GM23338 (cell line): ENCODE measurements at regions not wholly inside any gene's neighbourhood (a gene's known extent, or its start where the extent isn't known, plus 50 kb on each side); places are given as distances from the start of the nearest gene placed in this dataset.

ENCODE experiments used
- ATAC-seq: fragments of 200-7000 bp; cut with Tn5 transposase; 3 replicates; pipeline ENCODE4 v1.9.1; 2020
- DNase-seq: peaks from one replicate; pipeline ENCODE4 v3.0.0-alpha.2; 2015; ENCODE audit warnings: low spot score
- H2AFZ ChIP-seq: fragments of 200-600 bp; sonication (generic); 2 replicates; pipeline ENCODE4 v1.8.0; 2016; ENCODE audit warnings: antibody characterized with exemption, mild to moderate bottlenecking, moderate library complexity
- H3F3A ChIP-seq: fragments of 200-600 bp; sonication (generic); replicated peaks from 2 replicates; pipeline ENCODE4 v1.8.0; 2017; ENCODE audit warnings: antibody characterized with exemption, mixed run types, low read depth
- H3K27ac ChIP-seq: fragments of 200-600 bp; sonication (generic); 2 replicates; pipeline ENCODE4 v1.6.1; 2016; ENCODE audit warnings: low read depth
- H3K27me3 ChIP-seq: fragments of 200-600 bp; sonication (generic); 2 replicates; pipeline ENCODE4 v1.8.0; 2016; ENCODE audit warnings: mild to moderate bottlenecking, mixed run types, moderate library complexity; ENCODE audit not compliant: insufficient read depth
- H3K36me3 ChIP-seq: fragments of 200-600 bp; sonication (generic); 2 replicates; pipeline ENCODE4 v1.8.0; 2016; ENCODE audit warnings: mild to moderate bottlenecking; ENCODE audit not compliant: insufficient read depth
- H3K4me1 ChIP-seq: fragments of 200-600 bp; sonication (generic); 2 replicates; pipeline ENCODE4 v1.8.0; 2016; ENCODE audit warnings: mild to moderate bottlenecking, moderate library complexity; ENCODE audit not compliant: insufficient read depth
- H3K4me2 ChIP-seq: fragments of 200-600 bp; sonication (generic); 2 replicates; pipeline ENCODE4 v1.7.1; 2017; ENCODE audit warnings: mixed run types
- H3K4me3 ChIP-seq: fragments of 200-600 bp; sonication (generic); 2 replicates; pipeline ENCODE4 v1.6.1; 2016; ENCODE audit warnings: mixed run types
- H3K79me2 ChIP-seq: fragments of 200-600 bp; sonication (generic); replicated peaks from 2 replicates; pipeline ENCODE4 v1.8.0; 2017; ENCODE audit warnings: mild to moderate bottlenecking; ENCODE audit not compliant: insufficient read depth
- H3K9me2 ChIP-seq: fragments of 200-600 bp; sonication (generic); 2 replicates; pipeline ENCODE4 v1.8.0; 2017; ENCODE audit not compliant: insufficient read depth
- H4K20me1 ChIP-seq: fragments of 200-600 bp; sonication (generic); replicated peaks from 2 replicates; pipeline ENCODE4 v1.8.0; 2017; ENCODE audit warnings: mild to moderate bottlenecking; ENCODE audit not compliant: insufficient read depth
- H3K27ac Mint-ChIP-seq: 2 replicates; pipeline ENCODE4 v1.8.0; 2020; ENCODE audit warnings: inconsistent platforms, mild to moderate bottlenecking, moderate library complexity, mixed read lengths
- H3K27me3 Mint-ChIP-seq: 3 replicates; pipeline ENCODE4 v1.8.0; 2022; ENCODE audit warnings: low read depth, mild to moderate bottlenecking, moderate library complexity, mixed read lengths, inconsistent platforms; ENCODE audit not compliant: insufficient read depth, poor library complexity
- H3K36me3 Mint-ChIP-seq: 3 replicates; pipeline ENCODE4 v1.8.0; 2021; ENCODE audit warnings: low read depth, mild to moderate bottlenecking, inconsistent platforms, moderate library complexity, mixed read lengths
- H3K4me1 Mint-ChIP-seq: 3 replicates; pipeline ENCODE4 v1.8.0; 2020; ENCODE audit warnings: mild to moderate bottlenecking, inconsistent platforms, mixed read lengths
- H3K4me3 Mint-ChIP-seq: 3 replicates; pipeline ENCODE4 v1.8.0; 2021; ENCODE audit warnings: moderate library complexity, mild to moderate bottlenecking, inconsistent platforms, mixed read lengths
- H3K9me3 Mint-ChIP-seq: 3 replicates; pipeline ENCODE4 v1.8.0; 2020; ENCODE audit warnings: moderate library complexity, mild to moderate bottlenecking, inconsistent platforms, mixed read lengths
- EZH2phosphoT487 ChIP-seq: fragments of 200-600 bp; sonication (generic); IDR thresholded peaks from one replicate; pipeline ENCODE4 v1.8.1; 2018; ENCODE audit warnings: antibody characterized with exemption; ENCODE audit not compliant: unreplicated experiment
- NANOG ChIP-seq: IDR thresholded peaks from 2 replicates; pipeline ENCODE4 v1.6.1; 2016; ENCODE audit warnings: antibody characterized with exemption, borderline replicate concordance
- POLR2AphosphoS5 ChIP-seq: IDR thresholded peaks from 2 replicates; pipeline ENCODE4 v1.6.1; 2016; ENCODE audit warnings: antibody characterized with exemption, low read depth
- TF ChIP-seq, protein P1 (sequence below): fragments of 250-450 bp; sonication (Bioruptor Pico); IDR thresholded peaks from 2 replicates; pipeline ENCODE4 v1.5.0; 2020; ENCODE audit warnings: mild to moderate bottlenecking, moderate library complexity
- TF ChIP-seq, protein P2 (sequence below): IDR thresholded peaks from 2 replicates; pipeline ENCODE4 v1.6.1; 2016; ENCODE audit warnings: antibody characterized with exemption

DNA sequence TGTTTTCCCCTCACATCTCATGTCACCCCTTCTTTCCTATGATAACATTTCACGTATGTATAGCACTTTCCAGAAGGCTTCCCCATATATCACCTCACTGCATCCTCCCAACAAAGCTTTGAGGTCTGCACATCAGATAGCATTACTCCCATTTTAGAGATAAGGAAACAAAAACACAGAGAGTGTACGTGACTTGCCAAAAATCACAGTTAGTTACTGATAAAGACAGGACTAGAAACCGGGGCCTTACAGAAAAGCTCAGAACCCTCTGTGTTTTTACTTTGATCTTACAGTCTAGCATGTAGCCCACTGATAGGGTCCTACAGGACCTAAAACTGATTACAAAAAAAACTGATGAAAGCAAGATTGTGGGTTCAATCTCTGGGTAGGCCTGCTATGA lies 202.9 kb upstream of the CDKN3 start (continued):
- no peak for TF ChIP-seq NANOG
- TF ChIP-seq EZH2phosphoT487, result no peak

DNA sequence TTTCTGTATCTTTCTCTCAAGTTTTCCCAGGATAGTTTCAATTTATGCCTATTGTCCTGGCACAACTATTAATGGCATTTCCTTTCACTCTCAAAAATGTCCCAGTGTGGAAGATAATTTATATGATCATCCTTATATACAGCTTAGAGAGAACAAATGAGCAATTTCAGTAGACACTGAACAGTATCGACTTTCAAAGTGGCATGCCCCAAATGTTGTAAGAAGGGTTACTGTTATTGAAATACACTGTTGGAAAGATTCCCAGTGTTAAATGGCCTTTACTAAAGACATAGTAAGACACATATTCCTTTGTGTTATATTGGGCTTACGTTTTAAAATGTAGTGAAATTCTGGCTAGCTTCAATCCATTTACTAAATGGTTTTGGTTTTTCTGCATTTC lies 202.3 kb upstream of the CDKN3 start:
- Histone ChIP-seq H3K79me2 (no peaks in the 10 kb centered on the region), H3K4me1 (peaks cover 4% of the 10 kb centered on the region; the same call in 1 of the 2 replicates), H3K36me3 (no peaks in the 10 kb centered on the region), H3F3A (no peaks in the 10 kb centered on the region), H3K4me2 (no peak overlapping the region), H3K4me3 (no peak overlapping the region), H4K20me1 (no peaks in the 10 kb centered on the region), H3K9me2 (no peaks in the 10 kb centered on the region), H3K27ac (no peak overlapping the region), H3K27me3 (no peaks in the 10 kb centered on the region), H2AFZ (no peak overlapping the region)
- ATAC-seq, result no peak
- H3K4me1 Mint-ChIP-seq, result peaks cover 7% of the 10 kb centered on the region; the same call in 2 of the 3 replicates
- peaks cover 10% of the 10 kb centered on the region for H3K9me3 Mint-ChIP-seq
- no peak for TF ChIP-seq EZH2phosphoT487
- TF ChIP-seq NANOG, result no peak
- TF ChIP-seq, protein P1, sequence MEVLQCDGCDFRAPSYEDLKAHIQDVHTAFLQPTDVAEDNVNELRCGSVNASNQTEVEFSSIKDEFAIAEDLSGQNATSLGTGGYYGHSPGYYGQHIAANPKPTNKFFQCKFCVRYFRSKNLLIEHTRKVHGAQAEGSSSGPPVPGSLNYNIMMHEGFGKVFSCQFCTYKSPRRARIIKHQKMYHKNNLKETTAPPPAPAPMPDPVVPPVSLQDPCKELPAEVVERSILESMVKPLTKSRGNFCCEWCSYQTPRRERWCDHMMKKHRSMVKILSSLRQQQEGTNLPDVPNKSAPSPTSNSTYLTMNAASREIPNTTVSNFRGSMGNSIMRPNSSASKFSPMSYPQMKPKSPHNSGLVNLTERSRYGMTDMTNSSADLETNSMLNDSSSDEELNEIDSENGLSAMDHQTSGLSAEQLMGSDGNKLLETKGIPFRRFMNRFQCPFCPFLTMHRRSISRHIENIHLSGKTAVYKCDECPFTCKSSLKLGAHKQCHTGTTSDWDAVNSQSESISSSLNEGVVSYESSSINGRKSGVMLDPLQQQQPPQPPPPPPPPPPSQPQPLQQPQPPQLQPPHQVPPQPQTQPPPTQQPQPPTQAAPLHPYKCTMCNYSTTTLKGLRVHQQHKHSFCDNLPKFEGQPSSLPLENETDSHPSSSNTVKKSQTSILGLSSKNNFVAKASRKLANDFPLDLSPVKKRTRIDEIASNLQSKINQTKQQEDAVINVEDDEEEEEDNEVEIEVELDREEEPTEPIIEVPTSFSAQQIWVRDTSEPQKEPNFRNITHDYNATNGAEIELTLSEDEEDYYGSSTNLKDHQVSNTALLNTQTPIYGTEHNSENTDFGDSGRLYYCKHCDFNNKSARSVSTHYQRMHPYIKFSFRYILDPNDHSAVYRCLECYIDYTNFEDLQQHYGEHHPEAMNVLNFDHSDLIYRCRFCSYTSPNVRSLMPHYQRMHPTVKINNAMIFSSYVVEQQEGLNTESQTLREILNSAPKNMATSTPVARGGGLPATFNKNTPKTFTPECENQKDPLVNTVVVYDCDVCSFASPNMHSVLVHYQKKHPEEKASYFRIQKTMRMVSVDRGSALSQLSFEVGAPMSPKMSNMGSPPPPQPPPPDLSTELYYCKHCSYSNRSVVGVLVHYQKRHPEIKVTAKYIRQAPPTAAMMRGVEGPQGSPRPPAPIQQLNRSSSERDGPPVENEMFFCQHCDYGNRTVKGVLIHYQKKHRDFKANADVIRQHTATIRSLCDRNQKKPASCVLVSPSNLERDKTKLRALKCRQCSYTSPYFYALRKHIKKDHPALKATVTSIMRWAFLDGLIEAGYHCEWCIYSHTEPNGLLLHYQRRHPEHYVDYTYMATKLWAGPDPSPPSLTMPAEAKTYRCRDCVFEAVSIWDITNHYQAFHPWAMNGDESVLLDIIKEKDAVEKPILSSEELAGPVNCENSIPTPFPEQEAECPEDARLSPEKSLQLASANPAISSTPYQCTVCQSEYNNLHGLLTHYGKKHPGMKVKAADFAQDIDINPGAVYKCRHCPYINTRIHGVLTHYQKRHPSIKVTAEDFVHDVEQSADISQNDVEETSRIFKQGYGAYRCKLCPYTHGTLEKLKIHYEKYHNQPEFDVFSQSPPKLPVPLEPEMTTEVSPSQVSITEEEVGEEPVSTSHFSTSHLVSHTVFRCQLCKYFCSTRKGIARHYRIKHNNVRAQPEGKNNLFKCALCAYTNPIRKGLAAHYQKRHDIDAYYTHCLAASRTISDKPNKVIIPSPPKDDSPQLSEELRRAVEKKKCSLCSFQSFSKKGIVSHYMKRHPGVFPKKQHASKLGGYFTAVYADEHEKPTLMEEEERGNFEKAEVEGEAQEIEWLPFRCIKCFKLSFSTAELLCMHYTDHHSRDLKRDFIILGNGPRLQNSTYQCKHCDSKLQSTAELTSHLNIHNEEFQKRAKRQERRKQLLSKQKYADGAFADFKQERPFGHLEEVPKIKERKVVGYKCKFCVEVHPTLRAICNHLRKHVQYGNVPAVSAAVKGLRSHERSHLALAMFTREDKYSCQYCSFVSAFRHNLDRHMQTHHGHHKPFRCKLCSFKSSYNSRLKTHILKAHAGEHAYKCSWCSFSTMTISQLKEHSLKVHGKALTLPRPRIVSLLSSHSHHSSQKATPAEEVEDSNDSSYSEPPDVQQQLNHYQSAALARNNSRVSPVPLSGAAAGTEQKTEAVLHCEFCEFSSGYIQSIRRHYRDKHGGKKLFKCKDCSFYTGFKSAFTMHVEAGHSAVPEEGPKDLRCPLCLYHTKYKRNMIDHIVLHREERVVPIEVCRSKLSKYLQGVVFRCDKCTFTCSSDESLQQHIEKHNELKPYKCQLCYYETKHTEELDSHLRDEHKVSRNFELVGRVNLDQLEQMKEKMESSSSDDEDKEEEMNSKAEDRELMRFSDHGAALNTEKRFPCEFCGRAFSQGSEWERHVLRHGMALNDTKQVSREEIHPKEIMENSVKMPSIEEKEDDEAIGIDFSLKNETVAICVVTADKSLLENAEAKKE (CRISPR knock-in tag), result no peak
- no peak for TF ChIP-seq POLR2AphosphoS5
- TF ChIP-seq, protein P2, sequence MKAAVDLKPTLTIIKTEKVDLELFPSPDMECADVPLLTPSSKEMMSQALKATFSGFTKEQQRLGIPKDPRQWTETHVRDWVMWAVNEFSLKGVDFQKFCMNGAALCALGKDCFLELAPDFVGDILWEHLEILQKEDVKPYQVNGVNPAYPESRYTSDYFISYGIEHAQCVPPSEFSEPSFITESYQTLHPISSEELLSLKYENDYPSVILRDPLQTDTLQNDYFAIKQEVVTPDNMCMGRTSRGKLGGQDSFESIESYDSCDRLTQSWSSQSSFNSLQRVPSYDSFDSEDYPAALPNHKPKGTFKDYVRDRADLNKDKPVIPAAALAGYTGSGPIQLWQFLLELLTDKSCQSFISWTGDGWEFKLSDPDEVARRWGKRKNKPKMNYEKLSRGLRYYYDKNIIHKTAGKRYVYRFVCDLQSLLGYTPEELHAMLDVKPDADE, result no peak
- no peak for DNase-seq
- H3K4me3 Mint-ChIP-seq, result no peak overlapping the region
- H3K27me3 Mint-ChIP-seq, result no peaks in the 10 kb centered on the region
- no peak overlapping the region for H3K27ac Mint-ChIP-seq
- no peaks in the 10 kb centered on the region; the same call in 2 of the 3 replicates for H3K36me3 Mint-ChIP-seq
